Suprapubic skin (tissue), 4 donors: ENCODE measurements at regions not wholly inside any gene's neighbourhood (a gene's known extent, or its start where the extent isn't known, plus 50 kb on each side); places are given as distances from the start of the nearest gene placed in this dataset.

Source experiments
- CTCF ChIP-seq, 2 donors: fragments of 200-600 bp in 1 of 2; fragments of 450-650 bp in 1 of 2; sonication (generic) in 1 of 2; IDR thresholded peaks; one replicate each; pipeline ENCODE4 v1.5.1; 2016 to 2019; ENCODE audit warnings: antibody characterized with exemption in 2 of 2, mild to moderate bottlenecking in 1 of 2, moderate library complexity in 1 of 2
- POLR2A ChIP-seq, 2 donors: fragments of 450-650 bp; IDR thresholded peaks; one replicate each; pipeline ENCODE4 v1.6.1; 2017; ENCODE audit warnings: antibody characterized with exemption in 2 of 2, mild to moderate bottlenecking in 2 of 2, moderate library complexity in 2 of 2
- POLR2AphosphoS5 ChIP-seq, 3 donors: sonication (generic); formaldehyde crosslinking; IDR thresholded peaks; one replicate each; pipeline ENCODE4 v1.6.1; 2017; ENCODE audit warnings: antibody characterized with exemption in 3 of 3

- TF ChIP-seq CTCF (IDR thresholded peaks at IDR 0.05) = no peak
- TF ChIP-seq POLR2AphosphoS5 (IDR thresholded peaks at IDR 0.05) = no peak
- TF ChIP-seq POLR2A (IDR thresholded peaks at IDR 0.05) = no peak
Observed at GRCh38 chr3:71974786-71975185, 189.8 kb upstream of the PROK2 start.
